Stimulated activated naive CD8-positive, alpha-beta T cell treated with anti-CD3 and anti-CD28 coated beads, Interleukin-15, Interleukin-2, amounts not matched to agents 100 ng/mL and 50 ng/mL, for 24 hours (primary cell): ENCODE measurements at regions not wholly inside any gene's neighbourhood (a gene's known extent, or its start where the extent isn't known, plus 50 kb on each side); places are given as distances from the start of the nearest gene placed in this dataset.

Experiments used
- H3K27ac Mint-ChIP-seq: one replicate; pipeline ENCODE4 v1.8.0; 2021; ENCODE audit warnings: mild to moderate bottlenecking, mixed read lengths
- H3K27me3 Mint-ChIP-seq: one replicate; pipeline ENCODE4 v1.8.0; 2021; ENCODE audit warnings: mixed read lengths
- H3K36me3 Mint-ChIP-seq: one replicate; pipeline ENCODE4 v1.8.0; 2021; ENCODE audit warnings: low read depth, mixed read lengths
- H3K4me1 Mint-ChIP-seq: one replicate; pipeline ENCODE4 v1.8.0; 2021; ENCODE audit warnings: low read depth, mixed read lengths
- H3K4me3 Mint-ChIP-seq: one replicate; pipeline ENCODE4 v1.8.0; 2021; ENCODE audit warnings: mild to moderate bottlenecking, mixed read lengths
- H3K9me3 Mint-ChIP-seq: one replicate; pipeline ENCODE4 v1.8.0; 2021; ENCODE audit warnings: mixed read lengths

DNA sequence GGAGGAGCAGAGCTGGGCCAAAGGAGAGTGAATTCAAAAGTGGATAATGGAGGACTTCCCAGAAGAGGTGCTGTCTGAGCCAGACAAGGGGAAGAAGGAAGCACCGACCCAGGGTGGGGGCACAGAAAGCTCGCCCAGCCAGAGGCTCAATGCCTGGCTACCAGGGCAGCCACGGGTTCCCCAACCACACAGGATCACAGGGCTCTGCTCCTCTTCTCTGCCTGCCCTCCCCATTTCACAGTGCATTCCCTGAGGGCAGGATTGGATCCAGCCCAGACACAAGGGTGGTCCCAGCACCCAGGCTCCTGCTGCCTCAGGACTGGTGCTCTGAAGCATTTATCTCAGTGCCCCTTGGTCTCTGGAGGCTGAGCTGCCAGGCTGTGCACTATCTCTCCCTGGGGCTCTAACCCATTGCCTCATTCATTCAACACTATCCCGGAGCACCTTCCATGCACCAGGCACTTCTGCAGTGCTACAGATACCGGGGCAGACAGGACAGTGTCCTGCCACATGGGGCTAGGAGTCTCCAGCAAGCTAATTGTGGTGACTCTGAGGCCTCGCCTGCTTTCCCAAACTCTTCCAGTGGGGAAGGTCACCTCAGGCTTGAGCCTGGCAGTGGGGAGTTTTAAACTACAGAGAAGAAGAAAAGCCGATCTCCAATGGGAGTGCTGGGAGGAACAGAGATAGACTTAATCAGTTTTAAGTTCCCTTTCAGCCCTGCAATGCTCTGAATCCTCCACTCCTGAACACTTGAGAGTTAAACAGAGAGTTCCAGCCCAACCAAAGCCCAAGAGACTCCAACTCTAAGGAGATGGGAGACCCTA, 201.8 kb upstream of the ZMIZ1 start:
- Mint-ChIP-seq H3K9me3 (no peaks in the 10 kb centered on the region), H3K4me3 (no peak overlapping the region), H3K36me3 (no peaks in the 10 kb centered on the region), H3K27me3 (peaks cover 15% of the 10 kb centered on the region), H3K4me1 (no peaks in the 10 kb centered on the region), H3K27ac (no peak overlapping the region)

DNA sequence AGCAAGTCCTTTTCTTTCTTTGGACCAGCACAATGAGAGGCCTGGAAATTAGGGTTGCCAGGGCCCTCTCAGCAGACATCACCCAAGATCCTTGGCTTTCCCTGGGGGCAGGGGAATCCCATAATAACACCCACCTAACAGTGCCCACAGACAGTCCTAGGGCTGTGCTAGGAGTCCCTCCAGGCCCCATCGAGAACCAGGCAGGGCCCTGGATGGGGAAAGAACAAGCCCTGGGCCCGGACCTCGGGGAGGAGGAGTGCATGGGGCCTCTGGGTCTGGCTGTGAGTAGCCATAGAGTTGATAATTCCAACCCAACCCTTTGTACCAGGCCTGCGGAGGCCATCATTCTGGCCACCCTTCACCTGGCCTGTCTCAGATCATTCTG, 201.2 kb upstream of the ZMIZ1 start:
- Mint-ChIP-seq H3K27me3 (peaks cover 19% of the 10 kb centered on the region), H3K27ac (no peak overlapping the region), H3K4me3 (no peak overlapping the region), H3K36me3 (no peaks in the 10 kb centered on the region), H3K9me3 (no peaks in the 10 kb centered on the region), H3K4me1 (no peaks in the 10 kb centered on the region)

DNA sequence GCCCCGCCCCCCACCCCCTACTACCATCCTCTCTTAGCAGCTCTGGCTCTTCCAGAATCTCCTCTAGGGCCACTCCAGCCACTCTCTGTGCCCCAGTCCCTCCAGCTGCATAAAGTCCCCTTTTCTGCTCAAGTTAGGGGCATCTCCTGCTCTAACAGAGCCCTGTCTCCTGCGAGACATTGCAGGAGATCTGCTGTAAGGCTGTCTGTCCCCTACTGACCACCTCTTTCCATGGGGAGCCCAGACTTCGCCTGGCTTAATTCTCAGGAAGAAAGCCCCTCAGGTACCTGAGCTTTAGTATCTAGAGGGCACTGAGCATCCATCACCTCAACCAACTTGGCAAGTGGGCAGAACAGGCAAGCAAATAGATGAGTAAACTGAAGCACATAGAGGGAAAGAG, 200.7 kb upstream of the ZMIZ1 start:
- H3K36me3 Mint-ChIP-seq: no peaks in the 10 kb centered on the region
- no peaks in the 10 kb centered on the region for H3K9me3 Mint-ChIP-seq
- H3K27me3 Mint-ChIP-seq: peaks cover 20% of the 10 kb centered on the region
- H3K4me3 Mint-ChIP-seq: no peak overlapping the region
- H3K27ac Mint-ChIP-seq: no peak overlapping the region
- no peaks in the 10 kb centered on the region for H3K4me1 Mint-ChIP-seq

DNA sequence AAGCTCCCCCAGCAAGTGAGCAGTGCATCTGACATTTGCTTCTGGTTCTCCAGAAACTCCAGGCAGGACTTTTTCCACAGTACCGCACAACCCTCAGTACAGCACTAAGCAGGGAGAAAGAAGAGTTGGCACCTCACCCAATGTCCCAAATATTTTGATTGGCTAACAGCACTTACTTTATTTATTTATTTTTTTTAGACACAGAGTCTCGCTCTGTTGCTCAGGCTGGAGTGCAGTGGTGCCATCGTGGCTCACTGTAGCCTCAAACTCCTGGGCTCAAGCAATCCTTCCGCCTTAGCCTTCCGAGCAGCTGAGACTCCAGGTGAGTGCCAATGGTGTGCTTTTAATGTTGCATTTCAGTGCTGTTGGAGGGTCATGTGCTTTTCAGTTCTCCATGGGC, 200.3 kb upstream of the ZMIZ1 start:
- no peak overlapping the region for H3K4me3 Mint-ChIP-seq
- peaks cover 20% of the 10 kb centered on the region for H3K27me3 Mint-ChIP-seq
- no peaks in the 10 kb centered on the region for H3K36me3 Mint-ChIP-seq
- H3K4me1 Mint-ChIP-seq: no peaks in the 10 kb centered on the region
- H3K9me3 Mint-ChIP-seq: no peaks in the 10 kb centered on the region
- H3K27ac Mint-ChIP-seq: no peak overlapping the region

DNA sequence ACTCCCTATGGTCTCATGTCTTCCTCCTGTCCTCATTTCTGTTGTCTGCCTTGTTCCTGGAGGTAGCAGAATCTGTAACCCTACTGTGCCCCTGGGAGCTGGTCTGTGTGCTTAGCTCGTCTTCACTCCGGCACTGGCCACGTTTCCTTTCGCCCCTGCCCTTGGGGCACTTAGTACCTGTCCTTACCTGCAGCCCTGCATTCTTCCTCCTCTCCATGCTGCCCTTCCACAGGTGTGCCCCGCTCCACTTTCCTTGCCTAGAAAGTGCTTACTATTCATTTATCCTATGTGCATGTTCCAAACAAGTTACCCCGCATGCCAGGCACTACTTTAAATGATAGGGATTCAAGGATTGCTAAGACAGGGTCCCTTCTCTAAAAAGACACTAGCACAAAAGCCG, 199.9 kb upstream of the ZMIZ1 start:
- Mint-ChIP-seq H3K4me1 (peaks cover 2% of the 10 kb centered on the region), H3K4me3 (no peak overlapping the region), H3K36me3 (no peaks in the 10 kb centered on the region), H3K27ac (no peak overlapping the region), H3K9me3 (no peaks in the 10 kb centered on the region), H3K27me3 (peaks cover 20% of the 10 kb centered on the region)

DNA sequence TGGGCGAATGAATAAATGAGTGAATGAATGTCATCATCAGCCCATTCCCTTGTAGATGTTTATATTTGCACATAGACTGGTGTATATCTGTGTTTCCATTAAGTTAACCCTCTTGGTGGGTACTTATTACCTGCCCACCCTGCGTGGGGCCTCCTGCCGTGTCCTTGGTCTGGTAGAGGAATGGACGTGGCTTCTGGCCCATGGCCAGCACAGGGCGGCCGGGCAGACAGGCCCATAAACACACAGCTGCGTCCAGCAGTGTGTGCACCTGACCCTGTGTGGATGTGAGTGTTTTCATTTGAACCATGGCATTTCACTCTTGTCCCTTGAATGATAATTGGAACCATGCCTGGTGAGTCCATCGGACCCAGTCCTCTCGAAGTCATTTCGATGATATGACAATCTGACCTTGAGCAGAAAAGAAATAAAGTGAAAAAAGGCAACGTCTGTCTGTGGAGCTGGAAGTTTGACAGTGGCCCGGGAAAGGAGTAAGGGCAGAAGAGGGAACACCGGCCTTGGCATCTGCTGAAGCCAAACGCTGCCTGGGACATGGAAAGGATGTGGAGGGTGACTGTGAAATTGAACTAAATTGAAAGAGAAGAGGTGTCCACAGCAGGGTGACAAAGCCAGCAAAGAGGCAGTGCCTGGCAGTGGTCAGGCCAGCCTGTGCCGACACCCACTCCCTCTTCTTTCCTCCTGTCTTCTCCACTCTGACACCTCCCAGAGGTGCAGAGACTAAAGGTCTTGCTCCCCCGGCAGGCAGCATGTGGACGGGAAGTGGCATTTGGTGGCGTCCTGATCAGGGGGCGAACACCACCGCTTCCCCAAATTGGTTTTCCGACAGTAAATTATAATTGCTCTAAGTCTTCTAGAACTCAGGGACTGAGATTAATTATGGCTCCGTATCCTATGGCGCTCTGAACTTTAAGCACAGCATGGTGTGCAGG, 199.0 kb upstream of the ZMIZ1 start:
- no peaks in the 10 kb centered on the region for H3K9me3 Mint-ChIP-seq
- H3K36me3 Mint-ChIP-seq: no peaks in the 10 kb centered on the region
- no peak overlapping the region for H3K4me3 Mint-ChIP-seq
- no peak overlapping the region for H3K27ac Mint-ChIP-seq
- H3K27me3 Mint-ChIP-seq: peaks cover 24% of the 10 kb centered on the region
- peaks cover 4% of the 10 kb centered on the region for H3K4me1 Mint-ChIP-seq

DNA sequence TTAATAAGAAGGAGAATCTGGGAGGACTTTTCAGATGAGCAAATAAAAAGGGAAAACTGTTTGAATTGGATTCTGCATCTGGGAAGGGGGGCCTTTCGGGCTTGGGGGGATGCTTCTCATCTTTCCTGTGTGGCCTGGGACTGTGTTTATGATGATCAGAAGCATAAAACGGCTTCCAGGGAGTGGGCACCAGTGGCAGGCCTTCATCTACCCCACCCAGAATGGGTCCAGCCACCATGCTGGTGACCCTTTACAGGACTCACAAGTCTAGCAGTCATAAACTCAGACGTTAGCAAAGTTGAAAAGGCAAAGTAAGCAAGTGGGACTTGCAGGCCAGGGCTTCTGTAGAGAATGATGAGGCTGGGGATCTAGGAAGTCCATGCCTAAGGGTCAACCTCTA, 198.3 kb upstream of the ZMIZ1 start:
- Mint-ChIP-seq H3K27me3 (peaks cover 24% of the 10 kb centered on the region), H3K9me3 (no peaks in the 10 kb centered on the region), H3K27ac (no peak overlapping the region), H3K4me3 (no peak overlapping the region), H3K4me1 (peaks cover 4% of the 10 kb centered on the region), H3K36me3 (no peaks in the 10 kb centered on the region)

DNA sequence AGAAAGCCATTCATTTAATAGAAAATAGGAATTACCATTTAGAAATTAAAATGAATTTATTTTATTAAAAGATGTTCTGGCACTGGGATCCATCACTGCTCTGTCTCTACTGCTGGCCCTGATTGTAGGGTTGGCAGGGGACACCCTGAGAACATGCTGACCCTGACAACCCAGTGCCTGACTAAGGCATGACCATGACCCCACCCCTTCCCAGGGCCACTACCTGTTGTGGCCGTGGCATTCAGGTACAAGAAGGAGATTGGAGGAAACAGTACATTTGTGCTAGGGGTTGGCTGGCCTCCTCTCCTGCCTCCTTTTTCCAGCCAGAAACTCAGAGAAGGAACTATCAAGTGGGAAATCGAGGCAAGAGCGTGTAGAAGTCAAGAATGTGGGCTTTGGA, 197.0 kb upstream of the ZMIZ1 start:
- peaks cover 4% of the 10 kb centered on the region for H3K4me1 Mint-ChIP-seq
- H3K27ac Mint-ChIP-seq: no peak overlapping the region
- H3K27me3 Mint-ChIP-seq: peaks cover 24% of the 10 kb centered on the region
- no peak overlapping the region for H3K4me3 Mint-ChIP-seq
- H3K36me3 Mint-ChIP-seq: no peaks in the 10 kb centered on the region
- H3K9me3 Mint-ChIP-seq: no peaks in the 10 kb centered on the region

DNA sequence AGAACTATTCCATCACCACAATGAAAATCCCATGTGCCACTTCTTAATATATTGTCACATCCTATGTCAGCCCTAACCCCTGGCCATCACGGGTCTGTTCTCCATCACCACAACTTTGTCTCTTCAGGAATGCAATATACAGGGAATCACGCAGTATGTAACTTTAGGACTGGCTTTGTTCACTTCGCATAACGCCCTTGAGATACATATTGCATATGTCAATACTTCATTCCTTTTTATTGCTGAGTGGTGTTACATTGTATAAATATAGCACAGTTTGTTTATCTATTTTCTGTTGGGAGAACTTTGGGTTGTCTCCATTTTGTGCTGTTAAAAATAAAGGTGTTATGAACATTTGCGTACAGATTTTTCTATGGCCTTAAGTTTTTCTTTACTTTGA, 195.4 kb upstream of the ZMIZ1 start:
- H3K27me3 Mint-ChIP-seq: peaks cover 30% of the 10 kb centered on the region
- H3K27ac Mint-ChIP-seq: no peak overlapping the region
- no peaks in the 10 kb centered on the region for H3K36me3 Mint-ChIP-seq
- no peaks in the 10 kb centered on the region for H3K9me3 Mint-ChIP-seq
- H3K4me3 Mint-ChIP-seq: no peak overlapping the region
- peaks cover 4% of the 10 kb centered on the region for H3K4me1 Mint-ChIP-seq

DNA sequence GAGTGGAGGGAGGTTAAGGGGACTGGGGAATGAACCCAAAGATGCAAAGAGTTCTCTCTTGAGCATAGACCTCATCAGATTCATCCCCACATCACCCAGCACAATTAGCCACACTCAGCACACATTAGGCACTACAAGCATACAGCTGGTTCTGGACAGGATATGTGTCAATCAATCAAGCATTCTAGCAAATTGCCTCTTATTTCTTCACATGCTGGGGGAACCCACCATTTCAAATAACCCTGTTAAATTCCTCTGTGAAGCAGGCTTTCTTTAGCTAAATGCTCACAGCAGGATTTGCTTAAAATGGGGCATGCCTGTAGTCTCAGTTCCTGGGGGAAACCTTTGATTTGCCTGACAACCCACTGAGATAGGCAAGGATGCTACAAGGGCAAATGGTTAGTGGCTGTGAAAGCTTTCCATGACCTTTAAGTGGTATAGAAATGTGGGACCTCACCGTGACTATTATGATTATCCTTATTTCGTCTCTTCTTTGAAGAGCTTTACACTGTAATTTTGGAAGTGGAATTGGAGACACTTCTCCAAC, 193.4 kb upstream of the ZMIZ1 start:
- Mint-ChIP-seq H3K4me1 (peaks cover 4% of the 10 kb centered on the region), H3K9me3 (peaks cover 8% of the 10 kb centered on the region), H3K27ac (no peak overlapping the region), H3K36me3 (peaks cover under 1% of the 10 kb centered on the region), H3K4me3 (no peak overlapping the region), H3K27me3 (peaks cover 28% of the 10 kb centered on the region)

DNA sequence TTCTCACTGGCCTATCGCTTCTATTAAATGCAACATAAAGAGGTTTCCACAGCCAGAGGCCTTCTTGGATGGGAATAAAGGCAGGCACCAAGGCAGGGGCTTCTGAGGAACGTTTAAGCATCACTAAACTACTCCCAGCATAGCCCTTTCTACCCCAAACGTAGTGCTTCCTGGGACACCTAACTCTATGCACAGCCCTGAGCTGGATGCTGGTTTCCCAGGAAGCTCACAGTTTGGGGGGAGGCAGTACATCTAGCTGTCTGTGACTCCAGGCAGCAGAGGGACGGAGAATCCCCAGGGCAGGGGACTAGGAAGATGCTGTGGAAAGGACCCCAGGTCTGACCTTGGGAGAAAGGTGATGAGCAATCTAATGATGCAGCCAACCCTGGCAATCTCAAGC, 192.8 kb upstream of the ZMIZ1 start:
- Mint-ChIP-seq H3K27me3 (peaks cover 30% of the 10 kb centered on the region), H3K9me3 (peaks cover 11% of the 10 kb centered on the region), H3K27ac (no peak overlapping the region), H3K4me3 (no peak overlapping the region), H3K36me3 (peaks cover 3% of the 10 kb centered on the region), H3K4me1 (peaks cover 4% of the 10 kb centered on the region)

DNA sequence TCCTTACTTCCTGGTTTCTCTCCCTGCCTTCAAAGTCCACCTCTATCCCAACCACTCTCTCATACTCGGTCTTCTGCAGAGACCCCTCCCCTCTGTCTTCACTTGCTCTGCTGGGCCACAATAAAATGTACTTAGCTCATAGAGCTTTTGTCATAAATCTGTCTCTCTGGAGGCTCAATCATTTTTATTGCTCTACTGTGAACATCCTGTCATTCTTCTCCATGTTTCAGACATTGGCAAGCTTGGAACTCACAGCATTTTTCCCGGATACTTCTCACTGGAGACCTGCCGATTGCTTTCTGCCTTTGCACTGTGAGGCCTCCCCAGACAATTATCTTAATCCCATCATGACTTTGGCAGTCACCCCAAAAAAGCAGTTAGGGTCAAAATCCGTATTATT, 192.3 kb upstream of the ZMIZ1 start:
- Mint-ChIP-seq H3K9me3 (peaks cover 11% of the 10 kb centered on the region), H3K4me1 (peaks cover 4% of the 10 kb centered on the region), H3K36me3 (peaks cover 3% of the 10 kb centered on the region), H3K27ac (no peak overlapping the region), H3K4me3 (no peak overlapping the region), H3K27me3 (peaks cover 26% of the 10 kb centered on the region)

DNA sequence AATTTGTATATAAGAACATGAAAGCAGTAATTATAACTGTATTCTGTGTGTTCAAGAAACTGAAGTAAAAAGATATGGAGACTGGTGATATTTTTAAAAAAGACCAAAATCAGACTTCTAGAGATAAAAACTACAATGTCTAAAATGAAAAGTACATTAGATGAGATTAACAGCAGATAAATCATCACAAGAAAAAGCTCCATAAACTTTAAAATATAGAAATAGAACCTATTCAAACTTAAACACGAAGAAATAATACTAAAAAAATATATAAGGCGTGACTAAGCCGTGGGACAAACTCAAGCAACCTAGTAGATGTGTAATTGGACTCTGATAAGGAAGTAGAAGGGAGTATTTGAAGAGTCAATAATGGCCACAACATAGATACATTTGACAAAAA, 189.1 kb upstream of the ZMIZ1 start:
- Mint-ChIP-seq H3K27ac (no peak overlapping the region), H3K36me3 (peaks cover 3% of the 10 kb centered on the region), H3K4me1 (no peaks in the 10 kb centered on the region), H3K27me3 (peaks cover 18% of the 10 kb centered on the region), H3K4me3 (no peak overlapping the region), H3K9me3 (peaks cover 11% of the 10 kb centered on the region)

DNA sequence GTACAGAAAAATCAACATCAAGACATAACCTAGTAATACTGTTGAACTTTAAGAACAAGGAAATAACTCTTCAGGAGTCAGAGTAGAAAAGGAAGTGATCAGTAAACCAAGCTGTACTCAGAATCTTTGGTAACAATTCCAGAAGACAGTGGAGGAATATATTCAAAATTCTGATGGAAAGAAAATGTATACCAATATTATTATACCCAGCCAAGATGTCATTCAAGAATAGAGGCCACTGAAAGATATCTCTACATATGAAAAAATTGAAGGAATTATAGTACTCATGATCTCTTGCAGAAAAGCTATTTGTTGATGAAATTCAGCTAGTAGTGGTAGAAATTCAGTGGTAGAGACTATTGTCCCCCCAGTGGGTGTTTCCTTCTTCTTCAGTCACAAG, 182.6 kb upstream of the ZMIZ1 start:
- Mint-ChIP-seq H3K27me3 (peaks cover 4% of the 10 kb centered on the region), H3K27ac (no peak overlapping the region), H3K4me3 (no peak overlapping the region), H3K36me3 (no peaks in the 10 kb centered on the region), H3K9me3 (peaks cover 5% of the 10 kb centered on the region), H3K4me1 (no peaks in the 10 kb centered on the region)

DNA sequence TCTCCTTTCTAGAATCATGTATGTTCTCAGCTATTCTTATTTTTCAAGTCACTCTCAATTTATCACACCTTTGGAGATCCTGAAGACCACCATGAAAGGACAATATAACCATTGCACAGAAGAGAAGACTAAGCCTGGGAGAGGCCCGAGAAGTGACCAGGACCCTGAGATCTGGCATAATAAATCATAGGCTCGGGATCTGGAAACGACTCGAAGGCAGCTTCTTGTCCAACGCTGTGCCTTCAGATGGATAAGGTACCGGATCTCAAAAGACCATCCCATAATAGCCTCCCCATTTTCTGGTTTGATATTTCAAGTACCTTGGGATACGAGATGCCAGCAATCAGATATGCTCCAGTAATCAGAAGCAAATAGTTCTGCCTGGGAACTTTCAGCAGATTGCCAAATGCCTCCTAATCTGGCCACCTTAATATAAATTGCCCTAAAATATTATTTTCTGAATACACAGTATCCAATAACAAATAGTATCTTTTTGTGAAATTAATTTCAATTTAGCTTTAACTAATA, 179.2 kb upstream of the ZMIZ1 start:
- H3K4me1 Mint-ChIP-seq: no peaks in the 10 kb centered on the region
- H3K9me3 Mint-ChIP-seq: peaks cover 5% of the 10 kb centered on the region
- no peak overlapping the region for H3K27ac Mint-ChIP-seq
- no peak overlapping the region for H3K4me3 Mint-ChIP-seq
- H3K27me3 Mint-ChIP-seq: no peaks in the 10 kb centered on the region
- H3K36me3 Mint-ChIP-seq: no peaks in the 10 kb centered on the region
